Neuronal stem cell (in vitro differentiated cells): ENCODE measurements at regions not wholly inside any gene's neighbourhood (a gene's known extent, or its start where the extent isn't known, plus 50 kb on each side); places are given as distances from the start of the nearest gene placed in this dataset.

Experiments
- DNase-seq: peaks from one replicate; pipeline ENCODE4 v3.0.0-alpha.2; 2013; ENCODE audit warnings: low spot score
- H2AFZ ChIP-seq: one replicate; pipeline ENCODE4 v1.6.1; 2013; ENCODE audit warnings: mild to moderate bottlenecking, low read length, inconsistent platforms
- H2AK5ac ChIP-seq: 2 replicates; pipeline ENCODE4 v1.6.1; 2013; ENCODE audit warnings: low read depth, mild to moderate bottlenecking, inconsistent platforms, low read length, moderate library complexity, mixed read lengths
- H2BK120ac ChIP-seq: 2 replicates; pipeline ENCODE4 v1.6.1; 2013; ENCODE audit warnings: low read depth, mild to moderate bottlenecking, inconsistent platforms, low read length, moderate library complexity, mixed read lengths
- H2BK12ac ChIP-seq: one replicate; pipeline ENCODE4 v1.6.1; 2013; ENCODE audit warnings: low read length, inconsistent platforms
- H2BK15ac ChIP-seq: 2 replicates; pipeline ENCODE4 v1.6.1; 2013; ENCODE audit warnings: mild to moderate bottlenecking, low read length, inconsistent platforms, mixed read lengths
- H2BK5ac ChIP-seq: one replicate; pipeline ENCODE4 v1.6.1; 2013; ENCODE audit warnings: inconsistent platforms, mild to moderate bottlenecking, low read length, moderate library complexity
- H3K14ac ChIP-seq: one replicate; pipeline ENCODE4 v1.6.1; 2013; ENCODE audit warnings: low read length, inconsistent platforms
- H3K18ac ChIP-seq: 2 replicates; pipeline ENCODE4 v1.6.1; 2013; ENCODE audit warnings: low read length, inconsistent platforms
- H3K23ac ChIP-seq: 2 replicates; pipeline ENCODE4 v1.6.1; 2013; ENCODE audit warnings: low read depth, mild to moderate bottlenecking, mixed read lengths, low read length, inconsistent platforms; ENCODE audit not compliant: poor library complexity
- H3K27ac ChIP-seq: replicated peaks from 3 replicates; pipeline ENCODE4 v1.5.1; 2013; ENCODE audit warnings: low read length, inconsistent platforms
- H3K27me3 ChIP-seq, 3 experiments: 2 replicates each; pipeline ENCODE4 v1.6.1; 2013; ENCODE audit warnings: low read length in 3 of 3, mild to moderate bottlenecking in 2 of 3, inconsistent platforms in 1 of 3, low read depth in 1 of 3, mixed read lengths in 1 of 3, moderate library complexity in 1 of 3; ENCODE audit not compliant: control insufficient read depth in 3 of 3, insufficient read depth in 3 of 3
- H3K36me3 ChIP-seq, 2 donors: replicated peaks in 1 of 2; 2 replicates each; pipeline ENCODE4 v1.6.1; 2013; ENCODE audit warnings: low read length in 2 of 2; ENCODE audit not compliant: control insufficient read depth in 2 of 2, insufficient read depth in 2 of 2
- H3K4ac ChIP-seq: 2 replicates; pipeline ENCODE4 v1.6.1; 2013; ENCODE audit warnings: inconsistent platforms, mild to moderate bottlenecking, low read length, moderate library complexity
- H3K4me1 ChIP-seq, 2 donors: 1 replicate in 1 of 2; 2 replicates in 1 of 2; pipeline ENCODE4 v1.6.1; 2013; ENCODE audit warnings: low read length in 2 of 2, low read depth in 1 of 2; ENCODE audit not compliant: control insufficient read depth in 2 of 2, insufficient read depth in 1 of 2
- H3K4me2 ChIP-seq: one replicate; pipeline ENCODE4 v1.6.1; 2013; ENCODE audit warnings: mild to moderate bottlenecking, low read length, inconsistent platforms; ENCODE audit not compliant: insufficient read depth, poor library complexity, severe bottlenecking
- H3K4me3 ChIP-seq, 2 donors: 2 replicates each; pipeline ENCODE4 v1.5.1; 2013; ENCODE audit warnings: low read length in 2 of 2, mild to moderate bottlenecking in 2 of 2, inconsistent platforms in 1 of 2, moderate library complexity in 1 of 2
- H3K79me1 ChIP-seq: one replicate; pipeline ENCODE4 v1.6.1; 2013; ENCODE audit warnings: low read depth, mild to moderate bottlenecking, inconsistent platforms, low read length, moderate library complexity
- H3K9ac ChIP-seq: one replicate; pipeline ENCODE4 v1.6.1; 2013; ENCODE audit warnings: mild to moderate bottlenecking, low read depth, low read length, inconsistent platforms; ENCODE audit not compliant: poor library complexity
- H3K9me3 ChIP-seq, 2 donors: replicated peaks in 1 of 2; 2 replicates each; pipeline versions ENCODE3 to v1.6.1; 2013; ENCODE audit warnings: low read length in 2 of 2, mild to moderate bottlenecking in 2 of 2, inconsistent platforms in 1 of 2, low read depth in 1 of 2, mixed read lengths in 1 of 2, moderate library complexity in 1 of 2; ENCODE audit not compliant: control insufficient read depth in 2 of 2, insufficient read depth in 1 of 2
- H4K8ac ChIP-seq: one replicate; pipeline ENCODE4 v1.6.1; 2013; ENCODE audit warnings: low read depth, mild to moderate bottlenecking, inconsistent platforms, low read length, moderate library complexity
- H4K91ac ChIP-seq: one replicate; pipeline ENCODE4 v1.6.1; 2013; ENCODE audit warnings: low read length, low read depth, mild to moderate bottlenecking, inconsistent platforms; ENCODE audit not compliant: poor library complexity
- WGBS, 2 donors: extraction: QIAGEN DNeasy Blood & Tissue Kit; methylation state at CpG; one replicate each; pipeline ENCODE4 v1.1.7; 2013; ENCODE audit warnings: missing lambda C conversion rate in 2 of 2, mixed read lengths in 1 of 2; ENCODE audit not compliant: insufficient read length in 2 of 2, insufficient replicate concordance in 1 of 2; ENCODE audit errors: extremely low coverage in 2 of 2; 5-methylcytosine and 5-hydroxymethylcytosine counted together

DNA sequence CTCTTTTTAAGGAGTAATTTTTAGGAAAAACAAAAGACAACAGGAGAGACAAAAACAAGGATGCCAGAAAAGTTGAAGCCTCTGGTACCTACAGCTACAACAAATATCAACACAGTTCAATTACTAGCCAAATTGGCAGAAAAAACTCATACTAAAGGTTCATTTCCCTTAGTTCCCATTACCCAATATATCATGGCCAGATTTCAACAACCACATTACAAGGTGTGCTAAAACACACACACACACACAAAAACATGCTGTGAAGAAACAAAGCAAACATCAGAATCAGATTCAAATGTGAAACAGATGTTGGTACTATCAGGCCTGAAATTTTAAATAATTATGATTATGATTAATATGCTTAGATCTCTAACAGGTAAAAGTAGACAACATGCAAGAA lies 272.7 kb upstream of the CLEC14A start:
- no peak overlapping the region for H3K9ac ChIP-seq
- no peak for DNase-seq
- no peak overlapping the region for H3K14ac ChIP-seq
- no peak overlapping the region for H4K91ac ChIP-seq
- H3K27me3 ChIP-seq = no peaks in the 10 kb centered on the region
- H2AK5ac ChIP-seq = no peak overlapping the region
- no peaks in the 10 kb centered on the region for H3K4me1 ChIP-seq
- no peaks in the 10 kb centered on the region for H3K79me1 ChIP-seq
- no peak overlapping the region for H3K4me2 ChIP-seq
- H3K4me3 ChIP-seq = no peak overlapping the region
- no peak overlapping the region for H2AFZ ChIP-seq
- no peak overlapping the region for H2BK12ac ChIP-seq
- no peak overlapping the region for H3K23ac ChIP-seq
- no peak overlapping the region for H3K18ac ChIP-seq
- no peak overlapping the region for H3K4ac ChIP-seq
- no peak overlapping the region for H2BK15ac ChIP-seq
- H2BK120ac ChIP-seq = no peak overlapping the region
- no peak overlapping the region for H2BK5ac ChIP-seq
- no peaks in the 10 kb centered on the region for H3K36me3 ChIP-seq
- no peaks in the 10 kb centered on the region for H3K9me3 ChIP-seq
- H4K8ac ChIP-seq = no peak overlapping the region
- no peak overlapping the region for H3K27ac ChIP-seq

DNA sequence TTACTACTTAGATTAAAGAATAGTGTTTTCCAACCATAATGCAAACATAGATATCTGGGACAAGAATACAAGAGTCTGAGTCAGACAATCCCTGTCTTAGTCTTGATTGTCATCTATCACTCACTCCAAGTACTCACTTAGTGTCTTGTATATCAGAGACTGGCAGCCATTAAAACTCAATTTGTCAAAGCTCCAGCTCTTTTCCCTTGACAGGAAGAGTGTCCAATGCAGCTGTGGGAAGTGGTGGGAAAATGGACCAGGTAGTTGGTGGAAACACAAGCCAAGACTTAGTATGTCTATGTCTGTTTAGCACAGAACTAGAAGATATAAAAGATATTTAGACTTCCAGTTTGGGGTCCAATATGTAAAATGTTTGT lies 271.6 kb upstream of the CLEC14A start:
- Histone ChIP-seq H4K8ac (no peak overlapping the region), H2BK15ac (no peak overlapping the region), H3K14ac (no peak overlapping the region), H3K4ac (no peak overlapping the region), H3K27ac (no peak overlapping the region), H3K79me1 (no peaks in the 10 kb centered on the region), H3K18ac (no peak overlapping the region), H3K4me3 (no peak overlapping the region), H2AFZ (no peak overlapping the region), H2BK12ac (no peak overlapping the region), H3K27me3 (no peaks in the 10 kb centered on the region), H3K36me3 (no peaks in the 10 kb centered on the region), H2BK5ac (no peak overlapping the region), H2AK5ac (no peak overlapping the region), H3K4me1 (no peaks in the 10 kb centered on the region), H2BK120ac (no peak overlapping the region), H3K23ac (no peak overlapping the region), H4K91ac (no peak overlapping the region), H3K9ac (no peak overlapping the region), H3K9me3 (no peaks in the 10 kb centered on the region), H3K4me2 (no peak overlapping the region)
- DNase-seq = no peak

DNA sequence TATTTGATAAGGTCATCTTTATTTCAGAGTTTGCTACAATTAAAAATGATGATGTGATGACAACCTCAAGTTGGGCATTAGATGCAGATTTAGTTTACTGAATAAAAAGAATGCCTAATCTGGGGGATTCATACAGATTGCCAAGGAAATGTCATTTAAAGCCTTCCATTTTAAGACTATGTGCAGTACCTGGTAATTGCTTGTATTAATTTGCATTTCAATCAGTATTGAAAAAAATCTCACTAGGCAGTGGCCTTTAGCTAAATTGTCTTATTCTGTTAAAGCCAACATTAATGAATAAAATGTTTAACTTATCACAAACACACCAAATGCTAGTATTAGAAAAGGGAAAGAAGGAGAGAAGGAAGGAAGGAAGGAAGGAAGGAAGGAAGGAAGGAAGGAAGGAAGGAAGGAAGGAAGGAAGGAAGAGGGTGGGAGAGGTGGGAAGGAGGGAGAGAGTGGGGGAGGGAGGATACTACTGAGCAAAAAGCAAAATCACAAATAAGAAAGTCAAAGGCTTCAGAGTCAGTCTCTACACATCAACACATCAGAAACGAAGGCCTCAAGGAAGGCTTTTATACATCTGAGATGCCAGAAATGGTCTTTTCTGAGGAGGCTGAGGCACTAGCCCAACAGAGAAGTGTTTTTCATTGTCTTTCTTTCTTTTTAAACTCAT lies 271.1 kb upstream of the CLEC14A start:
- no peaks in the 10 kb centered on the region for H3K36me3 ChIP-seq
- H2BK120ac ChIP-seq = no peak overlapping the region
- H3K4me1 ChIP-seq = no peaks in the 10 kb centered on the region
- no peaks in the 10 kb centered on the region for H3K9me3 ChIP-seq
- no peak overlapping the region for H3K27ac ChIP-seq
- no peak overlapping the region for H2AK5ac ChIP-seq
- no peak overlapping the region for H2BK12ac ChIP-seq
- no peak overlapping the region for H2BK15ac ChIP-seq
- H3K79me1 ChIP-seq = no peaks in the 10 kb centered on the region
- no peak overlapping the region for H3K18ac ChIP-seq
- no peak overlapping the region for H3K23ac ChIP-seq
- H3K4me2 ChIP-seq = no peak overlapping the region
- no peak overlapping the region for H3K4ac ChIP-seq
- no peak overlapping the region for H2AFZ ChIP-seq
- H3K4me3 ChIP-seq = no peak overlapping the region
- DNase-seq = no peak
- no peak overlapping the region for H3K14ac ChIP-seq
- no peak overlapping the region for H3K9ac ChIP-seq
- no peak overlapping the region for H4K8ac ChIP-seq
- H4K91ac ChIP-seq = no peak overlapping the region
- no peak overlapping the region for H2BK5ac ChIP-seq
- H3K27me3 ChIP-seq = no peaks in the 10 kb centered on the region
- WGBS, 2 donors = no CpG with 5 or more reads among the region's 1 CpG

- no peaks in the 10 kb centered on the region for H3K9me3 ChIP-seq
- H3K18ac ChIP-seq = no peak overlapping the region
- no peak overlapping the region for H2AK5ac ChIP-seq
- no peaks in the 10 kb centered on the region for H3K4me1 ChIP-seq
- no peaks in the 10 kb centered on the region for H3K27me3 ChIP-seq
- no peaks in the 10 kb centered on the region for H3K79me1 ChIP-seq
- no peak overlapping the region for H3K27ac ChIP-seq
- H3K4me3 ChIP-seq = no peak overlapping the region
- no peaks in the 10 kb centered on the region for H3K36me3 ChIP-seq
- no peak overlapping the region for H3K14ac ChIP-seq
- DNase-seq = no peak
- H2BK5ac ChIP-seq = no peak overlapping the region
- WGBS, 2 donors = no CpG with 5 or more reads among the region's 2 CpGs
- H2BK15ac ChIP-seq = no peak overlapping the region
- H3K9ac ChIP-seq = no peak overlapping the region
- no peak overlapping the region for H2BK120ac ChIP-seq
- no peak overlapping the region for H4K8ac ChIP-seq
- H3K23ac ChIP-seq = no peak overlapping the region
- no peak overlapping the region for H2AFZ ChIP-seq
- H2BK12ac ChIP-seq = no peak overlapping the region
- no peak overlapping the region for H3K4ac ChIP-seq
- no peak overlapping the region for H4K91ac ChIP-seq
- no peak overlapping the region for H3K4me2 ChIP-seq
Measured at GRCh38 chr14:38524636-38525509, 269.0 kb upstream of the CLEC14A start.
